Ovary (tissue), 7 donors: ENCODE measurements at regions not wholly inside any gene's neighbourhood (a gene's known extent, or its start where the extent isn't known, plus 50 kb on each side); places are given as distances from the start of the nearest gene placed in this dataset.

Experiments used
- DNase-seq, 5 donors: peaks; one replicate each; pipeline ENCODE4 v3.0.0-alpha.2; 2019 to 2020
- H3K27ac ChIP-seq, 2 donors: fragments of 200-600 bp; one replicate each; pipeline versions ENCODE4 v1.5.1 to v1.8.0; 2019 to 2022
- H3K27me3 ChIP-seq: fragments of 200-600 bp; one replicate; pipeline ENCODE4 v1.8.0; 2022
- H3K36me3 ChIP-seq: fragments of 200-600 bp; sonication (generic); one replicate; pipeline ENCODE4 v1.5.1; 2019
- H3K4me1 ChIP-seq: one replicate; pipeline ENCODE4 v1.8.1; 2013; ENCODE audit warnings: mild to moderate bottlenecking, moderate library complexity; ENCODE audit not compliant: insufficient read depth
- H3K4me3 ChIP-seq: fragments of 200-600 bp; sonication (generic); one replicate; pipeline ENCODE4 v1.5.1; 2017
- H3K9me3 ChIP-seq, 2 donors: fragments of 200-600 bp in 1 of 2; sonication (generic) in 1 of 2; one replicate each; pipeline versions ENCODE4 v1.5.1 to v1.8.1; 2013 to 2019; ENCODE audit warnings: mild to moderate bottlenecking in 1 of 2, moderate library complexity in 1 of 2
- EP300 ChIP-seq: sonication (generic); formaldehyde crosslinking; IDR thresholded peaks from one replicate; pipeline ENCODE4 v1.6.1; 2017; ENCODE audit warnings: antibody characterized with exemption
- POLR2A ChIP-seq: fragments of 450-650 bp; IDR thresholded peaks from one replicate; pipeline ENCODE4 v1.6.1; 2017; ENCODE audit warnings: antibody characterized with exemption, mild to moderate bottlenecking, moderate library complexity
- WGBS, 3 donors: extraction: QIAGEN DNeasy Blood & Tissue Kit in 1 of 3; methylation state at CpG; one replicate each; pipeline versions ENCODE4 v1.1.5 to v1.1.7; 2013 to 2017; 5-methylcytosine and 5-hydroxymethylcytosine counted together
- intact Hi-C, 4 donors: fragments of 100-400 bp; cut with DNase I; formaldehyde crosslinking; loops; one replicate each; pipeline versions ENCODE4 v1.11.0 to v1.15.1; 2022 to 2023
- TF ChIP-seq, protein P1 (sequence below), 3 donors: fragments of 450-650 bp in 2 of 3; fragments of 200-600 bp in 1 of 3; IDR thresholded peaks; one replicate each; pipeline versions ENCODE4 v1.5.1 to v1.8.0; 2016 to 2022; ENCODE audit warnings: antibody characterized with exemption in 3 of 3, mild to moderate bottlenecking in 1 of 3
- donor health status: DM: no; HTN: no; CAD: no; lungs with moderate emphysema.
- donor health status: DM: no; HTN: no; CAD: no.
- donor health status: Bipolar disorder and iron deficiency.
- donor health status: DM: no; HTN: no; CAD: no.
- donor health status: DM: yes; HTN: yes; CAD: no.

DNA sequence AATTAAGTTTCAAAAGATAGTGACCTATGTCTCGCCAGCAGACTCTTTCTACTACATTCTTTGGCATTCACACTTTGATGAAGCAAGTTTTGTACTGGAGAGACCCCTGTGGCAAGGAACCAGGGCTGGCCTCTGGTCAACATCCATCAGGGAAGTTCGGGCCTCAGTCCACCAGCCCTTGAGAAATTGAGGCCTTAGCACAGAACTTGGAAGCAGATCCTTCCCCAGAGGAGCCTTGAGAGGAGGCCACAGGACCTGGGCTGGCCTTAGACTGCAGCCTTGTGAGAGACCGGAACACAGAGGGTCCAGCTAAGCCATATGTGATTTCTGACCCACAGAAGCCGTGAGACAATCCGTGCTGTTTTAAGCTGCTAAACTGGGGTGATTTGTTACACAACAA is 317.9 kb downstream of the ZSWIM6 start:
- Histone ChIP-seq H3K27me3 (no peaks in the 10 kb centered on the region), H3K4me3 (no peak overlapping the region), H3K9me3 (no peaks in the 10 kb centered on the region), H3K4me1 (no peaks in the 10 kb centered on the region), H3K36me3 (no peaks in the 10 kb centered on the region), H3K27ac (no peak overlapping the region)
- TF ChIP-seq, protein P1, sequence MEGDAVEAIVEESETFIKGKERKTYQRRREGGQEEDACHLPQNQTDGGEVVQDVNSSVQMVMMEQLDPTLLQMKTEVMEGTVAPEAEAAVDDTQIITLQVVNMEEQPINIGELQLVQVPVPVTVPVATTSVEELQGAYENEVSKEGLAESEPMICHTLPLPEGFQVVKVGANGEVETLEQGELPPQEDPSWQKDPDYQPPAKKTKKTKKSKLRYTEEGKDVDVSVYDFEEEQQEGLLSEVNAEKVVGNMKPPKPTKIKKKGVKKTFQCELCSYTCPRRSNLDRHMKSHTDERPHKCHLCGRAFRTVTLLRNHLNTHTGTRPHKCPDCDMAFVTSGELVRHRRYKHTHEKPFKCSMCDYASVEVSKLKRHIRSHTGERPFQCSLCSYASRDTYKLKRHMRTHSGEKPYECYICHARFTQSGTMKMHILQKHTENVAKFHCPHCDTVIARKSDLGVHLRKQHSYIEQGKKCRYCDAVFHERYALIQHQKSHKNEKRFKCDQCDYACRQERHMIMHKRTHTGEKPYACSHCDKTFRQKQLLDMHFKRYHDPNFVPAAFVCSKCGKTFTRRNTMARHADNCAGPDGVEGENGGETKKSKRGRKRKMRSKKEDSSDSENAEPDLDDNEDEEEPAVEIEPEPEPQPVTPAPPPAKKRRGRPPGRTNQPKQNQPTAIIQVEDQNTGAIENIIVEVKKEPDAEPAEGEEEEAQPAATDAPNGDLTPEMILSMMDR (IDR thresholded peaks at IDR 0.05) = no peak
- TF ChIP-seq POLR2A (no peak), EP300 (no peak)
- DNase-seq = no peak
- intact Hi-C loops = loop anchor here in 1 of 4 donors (10.0 kb wide), 1 partner anchor 315 kb away; the partner anchor contains the start of gene ZSWIM6
- WGBS, 3 donors = 91 to 95% (median 93%) methylated on average over 5 of the region's 5 CpGs

GRCh38 chr5:61650661-61651060 is 318.6 kb downstream of the ZSWIM6 start:
- 93 to 99% (median 95%) methylated on average over 2 of the region's 2 CpGs for WGBS, 3 donors
- Histone ChIP-seq H3K9me3 (no peaks in the 10 kb centered on the region), H3K36me3 (no peaks in the 10 kb centered on the region), H3K4me1 (no peaks in the 10 kb centered on the region), H3K27me3 (no peaks in the 10 kb centered on the region), H3K27ac (no peak overlapping the region), H3K4me3 (no peak overlapping the region)
- intact Hi-C loops = loop anchor here in 1 of 4 donors (10.0 kb wide), 1 partner anchor 316 kb away; the partner anchor contains the start of gene ZSWIM6
- no peak for DNase-seq
- TF ChIP-seq POLR2A = no peak
- TF ChIP-seq, protein P1 (IDR thresholded peaks at IDR 0.05) = no peak
- no peak for TF ChIP-seq EP300

- Histone ChIP-seq H3K4me1 (no peaks in the 10 kb centered on the region), H3K4me3 (no peak overlapping the region), H3K27ac (no peak overlapping the region), H3K36me3 (no peaks in the 10 kb centered on the region), H3K27me3 (no peaks in the 10 kb centered on the region), H3K9me3 (no peaks in the 10 kb centered on the region)
- DNase-seq = no peak
- TF ChIP-seq POLR2A (no peak), EP300 (no peak)
- TF ChIP-seq, protein P1 (IDR thresholded peaks at IDR 0.05) = no peak
- intact Hi-C loops = loop anchor here in 1 of 4 donors (10.0 kb wide), 1 partner anchor 316 kb away; the partner anchor contains the start of gene ZSWIM6
- 84 to 93% (median 86%) methylated on average over 2 of the region's 2 CpGs for WGBS, 3 donors
These were observed 319.1 kb downstream of the ZSWIM6 start for GRCh38 chr5:61651195-61651594.

- no peaks in the 10 kb centered on the region for H3K27me3 ChIP-seq
- DNase-seq = no peak
- H3K27ac ChIP-seq = no peak overlapping the region
- no peak overlapping the region for H3K4me3 ChIP-seq
- no peaks in the 10 kb centered on the region for H3K9me3 ChIP-seq
- intact Hi-C loops = loop anchor here in 1 of 4 donors (10.0 kb wide), 1 partner anchor 318 kb away; the partner anchor contains the start of gene ZSWIM6
- H3K4me1 ChIP-seq = no peaks in the 10 kb centered on the region
- no peaks in the 10 kb centered on the region for H3K36me3 ChIP-seq
- TF ChIP-seq, protein P1 (IDR thresholded peaks at IDR 0.05) = no peak
- TF ChIP-seq POLR2A (no peak), EP300 (no peak)
These were observed 320.9 kb downstream of the ZSWIM6 start for GRCh38 chr5:61652916-61653315.
